NAMALWA (cell line): ENCODE measurements at regions not wholly inside any gene's neighbourhood (a gene's known extent, or its start where the extent isn't known, plus 50 kb on each side); places are given as distances from the start of the nearest gene placed in this dataset.
"Not testable (repeated sequence)": the region's sequence is repeated elsewhere in the genome, so short reads cannot be mapped to it uniquely, and the experiment has no call there.

ENCODE experiments used
- DNase-seq: peaks from one replicate; pipeline ENCODE4 v3.0.0-alpha.2; 2015; ENCODE audit warnings: low spot score

DNA sequence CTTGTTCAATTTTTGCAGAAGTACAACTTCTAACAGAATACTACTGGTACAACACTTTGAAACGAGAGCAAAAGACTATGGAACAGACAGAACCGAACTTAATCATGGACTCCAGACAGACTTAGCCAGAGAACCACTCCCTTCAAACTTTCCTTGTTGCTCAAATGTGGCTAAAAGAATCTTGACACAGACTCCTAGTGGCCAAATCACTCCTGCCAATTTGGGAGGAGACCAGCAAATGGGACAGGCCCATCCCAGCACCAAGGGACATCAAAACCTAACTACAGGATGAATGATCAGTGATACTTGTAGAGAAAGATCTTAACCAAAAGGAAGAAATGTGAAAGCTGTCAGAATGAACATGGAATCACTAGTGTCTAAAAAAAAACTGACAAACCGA, 154.0 kb downstream of the MATN1 start:
- no peak for DNase-seq

DNA sequence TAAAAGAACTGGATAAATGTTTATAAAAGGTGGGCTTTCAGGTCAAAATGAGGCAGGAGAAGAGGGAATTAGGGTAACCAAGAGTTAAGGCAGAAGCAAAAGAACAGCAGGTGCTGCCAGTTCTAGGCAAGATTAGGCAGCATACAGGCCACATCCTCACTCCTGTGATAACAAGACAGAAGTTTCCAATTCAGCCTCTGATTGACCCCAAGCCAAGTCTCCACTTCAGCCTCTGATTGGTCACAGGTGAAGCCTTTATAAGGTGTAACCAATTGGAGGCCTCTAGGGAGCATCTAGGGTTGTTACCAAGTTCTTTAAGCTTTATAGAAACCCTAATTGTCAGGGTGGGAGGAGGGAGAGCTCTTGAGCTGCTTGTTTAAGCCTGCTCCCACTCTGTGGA, 160.8 kb downstream of the MATN1 start:
- DNase-seq = no peak

DNA sequence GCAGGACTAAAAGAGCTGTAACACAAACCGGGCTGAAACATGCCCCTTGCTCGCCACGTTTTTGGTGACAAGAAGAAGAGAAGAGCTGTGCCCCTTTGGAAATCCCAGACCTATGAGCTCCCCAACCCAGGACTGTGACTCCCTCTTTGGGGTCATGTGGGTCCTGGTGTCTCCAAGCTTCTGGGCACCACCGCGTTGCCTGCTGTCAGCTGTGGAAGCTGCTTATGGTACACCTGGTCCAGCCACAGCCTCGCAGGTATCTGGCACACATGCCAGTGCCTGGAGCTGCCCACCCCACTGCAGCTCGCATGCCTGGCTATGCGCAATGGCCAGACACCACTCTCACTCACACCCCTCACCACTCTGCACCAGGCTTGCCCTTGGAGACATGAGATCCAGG, 171.8 kb downstream of the MATN1 start:
- DNase-seq = no peak

DNA sequence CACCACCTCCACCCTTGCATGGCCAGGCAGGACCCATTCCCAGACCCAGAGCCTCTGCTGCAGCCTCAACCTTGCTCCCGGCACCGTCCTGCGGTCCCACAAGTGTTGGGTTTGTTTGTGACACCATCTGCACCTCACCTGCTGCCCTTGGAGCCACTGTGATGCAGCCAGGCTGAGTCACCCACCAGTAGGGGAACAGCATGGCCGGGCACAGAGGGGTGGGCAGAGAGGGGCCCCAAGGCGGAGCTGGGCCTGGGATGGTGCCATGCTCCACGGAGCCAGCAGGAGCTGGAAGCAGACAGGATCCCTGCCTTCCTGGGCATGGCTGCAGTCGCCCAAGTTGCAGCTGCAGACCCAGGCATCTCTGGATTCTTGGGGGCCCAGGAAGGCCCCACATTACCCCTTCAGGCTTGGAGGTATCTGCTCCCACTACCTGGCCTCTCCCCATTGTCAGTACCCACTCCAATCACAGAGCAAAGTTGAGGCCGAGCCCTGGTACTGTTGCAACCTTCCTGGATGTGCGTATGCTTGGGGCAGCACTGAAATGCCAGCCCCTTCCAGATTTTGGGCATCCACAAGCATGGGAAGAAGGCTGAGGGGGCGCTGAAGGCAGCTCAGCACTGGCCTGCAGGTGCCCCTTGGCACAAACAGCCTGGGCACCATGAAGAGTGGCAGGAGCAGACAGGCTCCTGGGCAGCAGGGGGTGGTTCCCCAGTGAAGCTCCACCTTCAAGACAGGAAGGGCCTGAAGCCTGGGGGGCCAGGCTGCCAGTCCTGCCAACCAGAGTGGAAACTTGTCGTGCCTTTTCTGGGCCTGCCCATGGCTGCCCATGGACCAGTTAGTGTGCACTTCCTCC, 172.8 kb downstream of the MATN1 start:
- DNase-seq = no peak

DNA sequence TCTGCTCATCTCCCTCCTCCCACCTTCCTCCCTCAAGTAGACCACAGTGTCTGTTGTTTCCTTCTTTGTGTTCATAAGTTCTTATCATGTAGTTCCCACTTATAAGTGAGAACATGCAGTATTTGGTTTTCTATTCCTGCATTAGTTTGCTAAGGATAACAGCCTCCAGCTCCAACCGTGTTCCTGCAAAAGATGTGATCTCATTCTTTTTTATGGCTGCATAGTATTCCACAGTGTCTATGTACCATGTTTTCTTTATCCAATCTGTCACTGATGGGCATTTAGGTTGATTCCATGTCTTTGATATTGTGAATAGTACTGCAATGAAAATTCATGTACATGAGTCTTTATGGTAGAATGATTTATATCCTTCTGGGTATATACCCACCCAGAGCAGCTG, 173.5 kb downstream of the MATN1 start:
- not testable (repeated sequence) for DNase-seq

DNA sequence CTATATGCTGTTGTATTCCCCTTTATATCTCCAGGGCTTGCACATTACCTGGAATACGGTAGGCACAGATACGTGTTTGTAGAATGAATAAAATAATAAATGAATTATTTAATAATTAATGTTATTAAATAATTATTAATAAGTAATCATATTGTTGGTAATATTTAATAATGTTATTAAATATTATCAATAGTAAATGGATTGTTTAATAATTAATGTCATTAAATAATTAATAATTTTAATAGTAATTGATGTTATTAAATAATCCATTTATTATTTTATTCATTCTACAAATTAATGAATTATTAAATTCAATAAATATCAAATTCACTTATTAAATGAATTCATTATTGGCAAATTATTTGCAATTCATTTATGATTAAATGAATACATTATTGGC, 175.1 kb downstream of the MATN1 start:
- no peak for DNase-seq

DNA sequence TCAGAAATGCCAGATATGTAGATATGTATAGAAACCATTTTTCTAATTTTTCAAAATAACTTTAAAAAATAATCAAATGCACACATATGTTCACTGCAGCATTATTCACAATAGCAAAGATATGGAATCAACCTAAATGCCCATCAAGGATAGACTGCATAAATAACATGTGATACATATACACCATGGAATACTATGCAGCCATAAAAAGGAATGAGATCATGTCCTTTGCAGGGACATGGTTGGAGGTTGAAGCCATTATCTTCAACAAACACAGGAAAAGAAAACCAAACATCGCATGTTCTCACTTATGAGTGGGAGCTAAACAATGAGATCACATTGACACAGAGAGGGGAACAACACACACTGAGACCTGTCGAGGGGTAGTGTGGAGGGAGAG, 176.1 kb downstream of the MATN1 start:
- not testable (repeated sequence) for DNase-seq

DNA sequence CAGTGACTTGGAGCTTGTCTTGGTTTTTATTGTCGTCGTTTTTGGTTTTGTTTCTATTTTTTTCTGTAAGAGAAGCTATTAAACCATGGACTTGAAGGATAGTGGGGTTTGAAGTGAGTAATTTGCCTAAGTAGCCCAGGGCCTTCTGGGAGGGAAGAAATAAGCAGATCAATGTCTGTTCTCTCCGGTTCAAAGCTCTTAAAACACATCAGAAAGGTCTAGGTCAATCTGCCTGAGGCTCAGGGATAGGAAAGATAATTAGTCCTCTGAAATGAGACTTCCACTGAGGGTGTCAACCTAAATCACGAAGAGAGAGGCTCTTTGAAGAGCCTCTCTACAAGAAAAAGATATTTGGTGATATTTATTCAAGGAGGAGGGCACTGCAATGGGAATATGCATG, 178.0 kb downstream of the MATN1 start:
- no peak for DNase-seq

DNA sequence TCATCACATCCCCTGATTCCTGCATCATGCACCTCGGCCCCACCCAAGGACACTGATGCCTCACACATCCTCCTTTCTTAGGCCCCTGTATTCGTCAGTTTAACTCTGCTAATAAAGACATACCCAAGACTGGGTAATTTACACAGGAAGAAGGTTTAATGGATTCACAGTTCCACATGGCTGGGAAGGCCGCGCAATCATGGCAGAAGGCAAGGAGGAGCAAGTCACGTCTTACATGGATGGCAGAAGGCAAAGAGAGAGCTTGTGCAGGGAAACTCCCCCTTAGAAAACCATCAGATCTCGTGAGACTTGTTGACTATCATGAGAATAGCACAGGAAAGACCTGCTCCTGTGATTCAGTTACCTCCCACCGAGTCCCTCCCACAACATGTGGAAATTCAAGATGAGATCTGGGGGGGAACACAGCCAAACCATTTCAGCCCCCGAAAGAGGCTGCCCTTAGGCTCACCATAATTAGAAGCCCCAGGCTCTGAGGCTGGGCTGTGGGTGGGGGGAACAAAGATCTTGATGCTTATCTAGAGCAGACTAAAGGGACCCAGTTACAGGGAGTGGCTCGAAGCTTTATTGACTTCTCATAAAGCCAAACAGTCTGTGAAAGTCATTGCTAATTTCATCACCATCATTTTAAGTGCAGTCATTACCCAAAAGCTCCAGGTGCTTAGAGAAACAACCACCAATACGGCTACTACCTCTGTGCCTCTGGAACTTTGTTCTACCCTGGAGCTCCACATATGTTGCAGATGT, 181.5 kb downstream of the MATN1 start:
- DNase-seq = no peak

DNA sequence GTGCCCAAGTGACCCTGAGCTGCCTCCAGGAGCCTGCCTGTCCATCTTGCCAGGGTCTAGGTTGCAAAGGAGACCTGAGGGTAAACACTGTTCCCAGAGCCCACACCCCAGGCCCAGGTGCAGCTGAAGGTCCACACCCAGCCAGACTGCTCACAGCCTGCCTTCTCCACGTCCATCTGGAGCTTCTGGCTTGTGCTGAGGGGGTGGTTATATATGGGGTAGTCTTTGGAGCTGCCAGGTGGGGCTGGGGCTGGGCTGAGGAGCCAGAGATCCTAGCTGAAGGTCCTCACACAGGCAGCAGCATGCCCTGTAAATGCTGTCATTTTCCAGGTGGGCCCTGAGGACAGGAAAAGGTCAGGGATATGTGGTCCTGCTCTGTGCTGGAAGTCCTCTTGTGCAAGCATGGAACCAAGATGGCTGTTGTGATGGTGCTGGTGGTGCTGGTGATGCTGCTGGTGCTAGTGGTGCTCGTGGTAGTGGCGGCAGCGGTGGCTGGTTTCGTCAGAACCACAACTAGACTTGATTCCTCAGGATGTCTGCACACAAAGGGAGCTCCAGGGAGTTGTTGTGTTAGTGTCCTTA, 182.7 kb downstream of the MATN1 start:
- no peak for DNase-seq

DNA sequence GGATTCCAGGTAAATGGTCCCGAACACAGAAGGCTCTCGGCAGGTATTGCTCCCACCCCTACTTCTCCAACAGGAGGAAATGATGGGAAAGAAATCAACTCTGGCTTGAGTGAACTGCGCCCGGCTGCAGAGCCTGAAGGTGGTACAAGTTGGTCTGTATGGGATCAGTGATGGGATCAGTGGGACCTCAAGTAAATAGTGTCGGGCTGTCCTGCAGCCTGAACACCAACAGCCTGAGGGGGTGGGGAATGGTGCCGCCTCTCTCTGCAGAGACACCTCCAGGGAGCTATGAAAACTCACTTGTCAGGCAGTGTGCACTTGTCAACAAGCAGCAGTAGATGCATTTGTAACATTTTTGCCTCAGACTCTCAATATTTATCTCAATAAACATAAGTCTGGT, 183.5 kb downstream of the MATN1 start:
- no peak for DNase-seq

DNA sequence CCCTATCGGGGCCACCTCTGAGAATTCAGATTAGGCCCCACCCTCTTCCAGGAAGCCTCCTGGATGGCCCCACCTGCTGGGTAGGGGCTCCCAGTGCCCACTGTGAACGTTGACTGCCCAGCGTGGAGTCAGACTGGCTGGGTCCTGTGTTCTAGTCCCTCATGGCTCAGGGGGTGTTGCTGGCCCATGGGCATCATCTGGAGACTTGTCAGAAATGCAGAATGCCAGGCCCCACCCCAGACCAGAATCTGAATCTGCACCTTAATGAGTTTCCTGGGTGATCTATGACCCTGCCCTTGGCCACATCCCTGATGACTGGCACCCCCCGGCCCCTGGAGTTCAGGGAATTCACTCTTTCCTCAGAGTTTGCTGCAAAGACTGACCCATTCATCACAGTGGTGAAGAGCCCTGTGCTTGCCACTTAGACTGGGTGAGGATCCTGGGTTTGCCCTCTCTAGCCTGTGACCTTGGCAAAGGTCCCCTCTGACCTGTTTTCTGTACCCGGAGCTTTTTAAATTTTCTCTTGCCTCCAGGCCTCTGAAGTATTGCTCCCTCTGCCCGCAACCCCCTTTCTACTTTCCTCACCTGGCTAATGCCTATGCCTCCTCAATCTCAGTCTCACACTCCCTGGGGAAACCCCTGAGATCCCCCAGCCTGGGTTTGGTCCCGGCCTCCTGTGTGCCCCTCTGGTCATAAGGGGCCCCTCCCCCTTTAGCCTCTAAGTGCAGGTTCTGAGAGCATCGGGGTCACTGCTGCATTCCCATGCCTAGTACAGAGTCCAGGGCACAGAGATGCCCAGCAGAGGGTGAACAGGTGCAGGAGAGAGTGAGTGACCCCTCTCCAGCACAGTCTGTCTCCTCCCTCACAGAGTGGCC, 184.2 kb downstream of the MATN1 start:
- no peak for DNase-seq

DNA sequence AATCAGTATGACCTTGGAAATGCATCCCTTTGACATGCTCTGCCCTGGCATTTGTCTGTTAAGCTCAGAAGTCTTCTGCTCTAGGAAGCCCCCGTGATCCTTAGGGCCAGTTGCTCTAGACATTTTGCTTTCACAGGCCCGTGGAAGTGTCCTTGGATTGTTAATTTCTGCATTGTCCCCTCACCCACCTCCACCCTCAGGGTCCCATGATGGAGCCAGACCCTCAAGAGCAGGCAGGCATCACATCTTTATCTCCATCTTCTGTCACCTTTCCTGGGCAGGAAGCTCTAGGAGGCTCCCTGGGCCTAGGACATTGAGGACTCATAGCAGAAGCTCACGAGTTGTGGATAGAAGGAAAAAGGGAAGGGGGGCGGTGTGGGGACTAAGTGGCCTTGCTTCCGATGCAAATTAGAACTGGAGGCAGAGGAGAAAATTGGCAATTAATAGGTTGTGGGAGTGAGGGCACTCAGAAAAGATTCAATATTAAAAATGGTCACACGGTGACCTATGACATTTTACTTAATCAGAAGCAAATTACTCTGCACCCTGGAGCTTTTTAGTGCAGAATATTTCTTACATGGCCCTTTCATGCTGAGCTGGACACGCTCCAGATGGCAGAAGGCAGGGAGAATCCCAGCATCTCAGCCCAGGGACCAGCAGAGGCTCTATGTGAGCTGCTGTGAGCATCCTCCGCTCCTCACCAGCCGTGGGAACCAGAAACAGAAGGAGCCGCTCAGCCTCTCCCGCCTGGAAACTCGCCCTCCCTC, 185.0 kb downstream of the MATN1 start:
- no peak for DNase-seq

DNA sequence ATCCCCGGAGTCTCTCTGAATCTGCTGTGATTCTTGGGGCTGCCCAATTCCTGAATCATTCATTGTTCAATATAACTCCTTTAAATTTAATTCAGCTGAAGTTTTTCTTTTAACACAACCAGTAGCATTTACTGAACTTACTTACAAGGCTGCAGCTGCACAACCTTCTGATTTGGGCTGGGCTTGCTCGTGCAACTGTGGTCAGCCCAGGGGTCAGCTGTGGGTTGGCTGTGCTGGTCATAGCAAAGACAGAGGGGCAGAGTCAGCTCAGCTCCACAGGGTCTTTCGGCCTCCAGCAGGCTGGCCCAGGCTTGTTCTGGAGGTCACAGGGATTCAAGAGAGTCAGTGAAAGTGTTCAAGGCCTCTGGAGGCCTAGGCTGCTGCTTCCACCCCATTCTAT, 186.1 kb downstream of the MATN1 start:
- no peak for DNase-seq

DNA sequence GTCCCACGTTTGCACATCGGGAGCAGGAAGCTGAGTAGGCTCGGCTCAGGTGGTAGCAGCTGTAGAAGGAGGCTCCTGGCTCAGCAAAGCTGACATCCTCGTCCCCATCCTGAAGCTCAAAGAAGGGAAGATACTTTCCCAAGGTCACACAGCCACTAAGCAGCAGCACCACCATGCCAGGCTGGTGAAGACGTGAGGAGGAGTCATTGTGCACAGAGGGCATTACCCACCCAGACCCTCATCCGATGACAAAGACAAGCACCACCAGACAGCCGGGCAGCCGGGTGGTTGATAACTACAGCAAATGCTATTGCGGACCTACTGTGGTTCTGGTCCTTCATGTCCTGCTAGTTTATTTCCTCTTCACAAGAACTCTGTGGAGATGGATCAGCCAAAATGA, 186.9 kb downstream of the MATN1 start:
- no peak for DNase-seq

DNA sequence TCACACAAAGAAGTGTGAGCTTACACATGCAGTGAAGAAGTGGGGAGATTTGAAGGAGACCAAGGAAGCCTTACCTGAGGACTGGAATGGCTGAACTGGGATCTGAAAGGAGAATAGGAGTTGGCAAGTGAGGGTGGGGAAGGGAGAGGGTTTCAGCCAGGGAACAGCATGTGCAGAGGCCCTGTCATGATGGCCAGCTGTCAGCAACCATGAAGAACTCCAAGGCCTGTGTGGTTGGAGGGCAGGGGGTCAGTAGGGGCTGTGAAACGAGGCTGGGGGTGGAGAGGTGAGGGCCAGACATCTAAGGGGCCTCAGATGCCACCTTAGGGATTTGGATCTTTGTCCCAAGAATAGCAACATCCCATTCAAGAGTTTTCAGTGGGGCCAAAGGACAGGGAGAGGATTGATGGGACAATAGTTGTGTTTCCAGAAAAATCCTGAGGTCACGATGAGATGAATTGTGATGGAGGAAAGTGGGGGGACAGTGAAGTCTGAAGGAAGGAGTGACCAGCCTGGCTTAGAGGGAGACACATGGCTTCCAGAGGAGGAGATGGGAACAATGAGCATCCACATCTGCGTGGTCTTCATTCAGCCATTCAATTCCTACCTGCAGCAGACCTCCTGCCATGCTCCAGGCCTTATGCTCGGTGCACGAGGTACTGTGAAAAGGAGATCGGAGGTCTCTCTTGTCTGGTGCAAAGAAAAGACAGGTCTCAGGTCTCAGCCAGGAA, 187.6 kb downstream of the MATN1 start:
- no peak for DNase-seq

DNA sequence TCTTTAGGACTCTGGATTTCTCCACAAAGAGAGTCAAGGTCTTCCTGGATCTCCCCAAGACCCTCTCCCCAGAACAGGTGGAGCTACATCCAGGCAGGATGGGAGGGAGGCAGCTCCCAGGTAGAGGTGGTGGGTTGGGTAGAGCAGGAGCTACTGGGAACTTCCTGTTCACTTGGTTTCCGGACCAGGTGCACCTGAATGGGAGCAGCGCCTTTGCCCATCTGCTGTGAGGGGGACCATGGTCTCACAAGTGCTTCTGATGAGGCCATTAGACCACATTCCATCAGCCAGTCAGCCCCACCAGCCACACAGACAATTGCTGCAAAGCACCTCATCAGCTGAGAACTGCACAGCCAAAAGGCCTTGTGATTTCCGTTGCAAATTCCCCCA, 188.8 kb downstream of the MATN1 start:
- DNase-seq = no peak

DNA sequence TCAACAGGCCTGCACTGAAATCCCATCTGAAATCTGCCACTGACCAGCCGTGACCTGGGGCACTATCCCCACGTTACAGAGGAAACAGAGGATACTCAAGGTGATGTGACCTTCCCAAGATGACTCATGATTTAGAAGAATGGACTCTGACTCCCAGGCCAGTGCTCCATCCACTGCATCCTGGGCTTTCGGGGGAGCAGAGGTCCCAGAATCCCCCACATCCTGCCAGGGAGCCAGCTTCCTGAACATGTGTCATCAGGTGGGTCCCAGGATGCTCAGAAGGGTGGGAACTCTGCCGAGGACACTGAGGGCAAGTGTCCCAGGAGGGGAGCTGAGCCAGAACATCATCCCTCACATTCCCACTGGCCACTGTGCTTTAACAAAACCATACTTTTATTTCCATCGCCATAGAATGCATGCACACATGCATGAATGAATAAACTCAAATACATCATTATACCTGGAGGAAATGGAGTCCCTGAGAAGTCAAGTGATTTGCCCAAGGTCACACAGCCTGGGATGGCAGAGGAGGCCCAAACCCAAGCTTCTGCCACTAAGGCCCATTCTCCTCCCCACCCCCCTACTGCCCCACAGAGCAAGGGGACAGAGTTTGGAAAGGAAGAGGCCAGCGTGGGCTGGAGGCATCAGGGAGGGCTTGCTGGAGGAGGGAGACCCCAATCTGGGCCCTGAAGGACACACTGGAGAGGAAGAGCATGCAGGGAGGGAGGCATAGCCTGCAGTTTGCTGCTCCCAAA, 189.4 kb downstream of the MATN1 start:
- no peak for DNase-seq

DNA sequence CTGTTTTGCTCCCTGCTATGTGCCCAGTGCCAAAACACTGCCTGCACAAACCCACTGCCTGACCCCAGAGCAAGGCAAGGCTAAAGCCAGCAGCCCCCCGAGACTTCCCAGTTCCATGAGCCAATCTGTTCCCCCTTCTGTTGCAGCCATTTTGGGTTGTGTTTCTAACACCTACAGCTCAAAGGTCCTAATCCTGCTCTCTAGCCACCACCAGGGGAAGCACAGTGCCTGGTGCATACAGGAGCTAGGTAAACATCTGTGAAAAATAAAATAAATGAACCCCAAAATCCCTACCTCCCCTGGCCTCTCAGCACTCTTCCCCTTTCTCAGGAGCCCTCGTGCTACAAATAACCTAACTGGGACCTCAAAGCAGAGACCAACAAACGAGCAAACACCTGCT, 190.2 kb downstream of the MATN1 start:
- DNase-seq = no peak

DNA sequence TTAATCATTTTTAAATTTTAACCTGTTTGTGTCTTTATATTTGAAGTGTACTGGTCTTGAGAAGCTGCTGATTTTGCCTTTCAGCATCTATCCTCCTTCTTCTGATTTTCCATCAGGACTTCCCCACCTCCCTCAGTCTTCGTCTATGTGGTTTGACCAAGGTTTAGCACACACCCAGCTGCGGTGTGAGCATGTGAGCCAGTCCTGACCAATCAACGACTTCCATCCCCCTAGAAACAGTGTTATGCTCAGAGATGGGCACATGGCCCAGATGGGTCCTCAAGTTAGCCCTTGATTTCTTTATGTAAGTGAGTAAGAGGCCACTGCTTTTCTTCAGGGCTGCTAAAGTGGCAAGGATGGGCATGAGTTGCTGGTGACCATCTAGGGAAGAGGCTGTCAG, 190.8 kb downstream of the MATN1 start:
- no peak for DNase-seq
